GM18867 (cell line): ENCODE measurements at regions not wholly inside any gene's neighbourhood (a gene's known extent, or its start where the extent isn't known, plus 50 kb on each side); places are given as distances from the start of the nearest gene placed in this dataset.
"Not testable (repeated sequence)": the region's sequence is repeated elsewhere in the genome, so short reads cannot be mapped to it uniquely, and the experiment has no call there.

Experiments
- ATAC-seq: cut with Tn5 transposase; IDR thresholded peaks from one replicate; pipeline ENCODE4 v1.9.1; 2021; ENCODE audit warnings: mild to moderate bottlenecking, moderate library complexity; ENCODE audit not compliant: unreplicated experiment

- peak; percentile 74 for ATAC-seq
Measured at GRCh38 chr5:96177303-96177869, 215.7 kb upstream of the ELL2 start.

GRCh38 chr5:96176022-96176421 is 214.4 kb upstream of the ELL2 start:
- ATAC-seq: no peak

GRCh38 chr5:96175090-96175489 is 213.4 kb upstream of the ELL2 start:
- peak; percentile 53 for ATAC-seq

GRCh38 chr5:96173366-96173765 is 211.7 kb upstream of the ELL2 start:
- ATAC-seq: no peak

GRCh38 chr5:96172436-96172835 is 210.8 kb upstream of the ELL2 start:
- ATAC-seq: no peak

GRCh38 chr5:96171973-96172372 is 210.3 kb upstream of the ELL2 start:
- ATAC-seq: not testable (repeated sequence)

GRCh38 chr5:96170481-96171125 is 209.0 kb upstream of the ELL2 start:
- ATAC-seq: not testable (repeated sequence)

- not testable (repeated sequence) for ATAC-seq
Measured at GRCh38 chr5:96168833-96169232, 207.2 kb upstream of the ELL2 start.

GRCh38 chr5:96159043-96159442 is 197.4 kb upstream of the ELL2 start:
- no peak for ATAC-seq

- ATAC-seq: no peak
Measured at GRCh38 chr5:96157841-96158291, 196.2 kb upstream of the ELL2 start.

- no peak for ATAC-seq
Measured at GRCh38 chr5:96157077-96157780, 195.6 kb upstream of the ELL2 start.

GRCh38 chr5:96155147-96155546 is 193.5 kb upstream of the ELL2 start:
- ATAC-seq: no peak

GRCh38 chr5:96151891-96152290 is 190.2 kb upstream of the ELL2 start:
- ATAC-seq: no peak

GRCh38 chr5:96150007-96150406 is 188.4 kb upstream of the ELL2 start:
- ATAC-seq: no peak

- no peak for ATAC-seq
Measured at GRCh38 chr5:96149546-96149945, 187.9 kb upstream of the ELL2 start.

GRCh38 chr5:96149021-96149420 is 187.4 kb upstream of the ELL2 start:
- ATAC-seq: no peak

- ATAC-seq: no peak
Measured at GRCh38 chr5:96148376-96148775, 186.7 kb upstream of the ELL2 start.

GRCh38 chr5:96147866-96148265 is 186.2 kb upstream of the ELL2 start:
- ATAC-seq: no peak

GRCh38 chr5:96146675-96147074 is 185.0 kb upstream of the ELL2 start:
- ATAC-seq: peak; percentile 57

GRCh38 chr5:96144289-96144688 is 182.6 kb upstream of the ELL2 start:
- ATAC-seq: no peak

GRCh38 chr5:96143450-96143849 is 181.8 kb upstream of the ELL2 start:
- ATAC-seq: no peak

GRCh38 chr5:96142786-96143434 is 181.3 kb upstream of the ELL2 start:
- no peak for ATAC-seq
